Bone marrow (tissue), 2 donors: ENCODE measurements at regions not wholly inside any gene's neighbourhood (a gene's known extent, or its start where the extent isn't known, plus 50 kb on each side); places are given as distances from the start of the nearest gene placed in this dataset.

Experiments
- DNase-seq, 2 donors: peaks; one replicate each; lab custom pipeline; 2025; lab: John Stamatoyannopoulos, UW

DNA sequence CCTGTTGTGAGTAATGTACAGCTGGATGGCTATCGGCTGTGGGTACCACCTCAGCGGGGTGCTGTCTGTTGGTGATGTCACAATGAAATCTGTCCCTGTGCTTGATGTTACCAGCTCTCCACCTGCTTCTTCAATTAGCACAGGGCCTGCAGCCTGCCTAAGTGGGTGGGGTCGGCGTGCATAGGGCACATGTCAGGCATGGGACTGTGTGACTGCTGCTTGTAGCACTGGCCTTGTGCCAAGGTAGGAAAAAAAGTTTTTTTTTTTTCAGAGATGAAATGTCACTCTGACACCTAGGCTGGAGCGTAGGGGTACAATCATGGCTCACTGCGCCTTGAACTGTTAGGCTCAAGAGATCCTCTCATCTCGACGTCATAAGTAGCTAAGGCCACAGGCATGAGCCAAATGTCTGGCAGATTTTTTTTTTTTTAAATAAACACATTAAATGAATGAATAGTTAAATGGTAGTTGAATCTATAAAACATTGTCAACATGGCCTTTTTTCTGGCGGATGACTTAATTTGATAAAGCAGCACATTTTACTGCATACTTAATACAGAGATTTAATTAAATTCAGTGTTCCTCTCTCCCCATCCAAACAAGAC, 222.5 kb downstream of the NXNL2 start:
- DNase-seq, result no peak

DNA sequence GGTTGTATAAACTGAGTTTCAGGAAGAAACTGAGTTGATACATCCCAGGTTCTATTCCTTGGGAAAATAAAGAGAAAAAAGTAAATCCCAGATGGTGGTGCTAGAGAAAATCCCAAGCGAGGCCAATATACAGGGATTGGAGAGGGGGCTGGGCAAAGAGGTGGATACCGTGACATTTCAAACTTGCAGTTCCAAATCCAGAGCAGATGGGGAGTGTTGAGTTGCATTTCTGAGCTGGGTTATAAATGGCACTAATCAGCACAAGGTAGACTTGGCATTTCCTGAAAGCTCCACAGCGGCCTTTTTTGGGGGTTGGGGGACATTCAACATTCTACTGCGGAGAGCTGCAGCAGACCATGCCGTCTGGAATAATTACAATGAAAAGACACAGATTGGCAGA, 224.4 kb downstream of the NXNL2 start:
- DNase-seq, result no peak

DNA sequence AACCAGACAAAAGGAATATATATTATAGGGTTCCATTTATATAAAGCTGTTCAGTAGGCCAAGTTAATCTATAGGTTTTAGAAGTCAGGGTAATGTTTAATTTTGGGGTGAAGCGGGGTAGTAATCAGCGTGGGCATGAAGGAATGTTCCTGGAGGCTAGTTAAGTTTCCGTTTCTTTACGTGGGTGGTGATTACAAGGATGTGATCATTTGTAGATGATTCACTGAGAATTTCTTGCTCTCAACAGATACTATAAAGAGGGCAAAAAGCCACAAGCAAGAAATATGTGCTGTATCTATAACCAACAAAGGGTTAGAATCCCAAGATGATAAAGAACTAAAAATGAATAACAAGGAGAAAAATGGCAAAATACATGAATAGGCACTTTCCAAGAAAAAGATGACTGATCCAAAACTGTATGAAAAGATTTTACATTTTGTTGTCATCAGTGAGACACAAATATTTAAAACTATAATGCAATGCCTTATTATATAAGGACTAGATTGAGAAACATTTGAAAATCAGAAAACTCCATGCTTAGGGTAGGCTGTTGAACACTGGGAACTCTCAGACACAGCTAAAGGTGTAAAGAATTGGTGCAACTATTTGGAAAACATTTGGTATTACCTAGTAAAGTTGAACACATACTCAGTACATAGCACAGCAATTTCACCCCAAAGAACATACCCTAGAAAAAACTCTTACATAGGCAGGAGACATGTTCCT, 224.3 kb upstream of the S1PR3 start:
- no peak for DNase-seq

- no peak for DNase-seq
Observed at GRCh38 chr9:88767504-88767790, 223.8 kb upstream of the S1PR3 start.

DNA sequence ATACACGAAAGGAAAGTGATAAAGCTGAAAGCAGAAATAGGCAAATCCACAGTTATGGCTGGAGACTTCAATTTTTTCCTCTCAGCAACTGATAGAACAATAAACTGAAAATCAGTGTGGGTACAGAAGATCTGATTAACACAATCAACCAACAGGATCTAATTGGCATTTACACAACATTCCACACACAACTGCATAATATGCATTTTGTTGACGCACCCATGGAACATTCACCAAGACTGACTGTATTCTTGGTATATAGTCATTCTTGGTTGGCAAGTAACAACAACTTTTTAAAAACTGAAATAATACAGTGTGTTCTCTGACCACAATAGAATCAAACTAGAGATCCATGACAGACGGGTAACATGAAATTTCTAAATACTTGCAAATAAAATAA, 218.7 kb upstream of the S1PR3 start:
- DNase-seq, result no peak

DNA sequence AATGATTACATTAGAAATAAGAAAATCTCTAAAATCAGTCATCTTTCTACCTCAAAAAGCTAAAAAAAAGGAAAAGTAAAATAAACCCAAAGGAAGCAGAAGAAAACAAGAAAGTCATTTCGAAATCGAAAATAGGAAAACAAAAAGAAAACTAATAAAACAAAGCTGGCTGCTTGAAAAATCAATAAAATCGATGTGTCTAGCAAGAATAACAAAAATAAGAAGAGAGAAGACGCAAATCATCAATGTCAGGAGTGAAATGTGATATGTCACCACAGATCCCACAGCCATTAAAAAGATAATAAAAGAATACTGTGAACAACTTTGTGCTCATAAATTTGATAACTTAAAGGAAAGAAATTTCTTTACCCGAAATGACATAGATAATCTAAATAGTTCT, 218.1 kb upstream of the S1PR3 start:
- no peak for DNase-seq

DNA sequence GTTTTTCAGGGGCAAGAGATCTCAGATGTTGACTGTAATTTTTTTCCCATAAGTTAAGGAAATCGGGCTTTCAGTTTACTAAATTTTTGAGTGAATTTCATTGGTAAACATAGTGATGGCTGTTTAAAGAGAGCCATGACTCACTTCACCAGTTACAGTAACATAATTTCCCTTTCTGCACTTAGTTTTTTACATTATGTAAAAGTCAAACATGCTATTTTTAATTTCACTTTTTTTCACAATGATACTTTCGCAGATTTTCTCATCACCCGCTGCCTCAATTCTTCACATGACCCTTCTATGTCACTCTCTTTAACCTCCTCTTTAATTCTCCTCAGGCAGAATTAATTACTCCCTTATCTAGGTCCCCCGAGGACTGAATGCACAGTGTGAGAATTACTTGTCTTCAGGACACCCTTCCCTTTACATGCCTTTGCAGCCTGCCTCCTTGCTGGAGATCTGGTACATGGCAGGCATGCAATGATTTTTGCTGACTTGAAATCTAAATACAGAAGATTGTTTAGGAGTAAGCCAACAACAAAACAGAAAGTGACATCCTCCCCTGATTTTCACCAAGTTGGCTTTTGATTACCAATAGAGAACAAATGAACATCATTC, 217.5 kb upstream of the S1PR3 start:
- DNase-seq, result no peak

GRCh38 chr9:88775037-88775471, 216.2 kb upstream of the S1PR3 start:
- DNase-seq, result no peak

DNA sequence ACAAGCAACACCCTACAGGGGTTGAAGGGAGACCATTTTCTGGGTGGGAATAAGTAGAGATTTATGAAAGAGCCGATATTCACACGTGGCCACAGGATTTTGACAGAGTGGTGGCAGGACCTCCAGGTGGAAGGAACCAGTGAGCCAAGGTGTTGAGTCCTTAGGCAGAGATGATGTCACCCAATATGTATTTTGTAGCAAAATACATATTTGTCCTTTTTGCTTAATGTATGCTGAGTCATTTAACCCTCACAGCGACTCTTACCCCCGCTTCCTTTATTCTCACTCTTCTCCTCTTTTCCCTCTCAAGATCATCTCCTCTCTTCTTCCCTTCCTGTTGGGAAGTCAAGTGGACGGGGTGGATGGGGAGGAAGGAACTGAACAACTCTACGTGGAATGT, 215.7 kb upstream of the S1PR3 start:
- no peak for DNase-seq

- DNase-seq, result no peak
Observed at GRCh38 chr9:88775966-88776365, 215.3 kb upstream of the S1PR3 start.

GRCh38 chr9:88776717-88777497, 214.4 kb upstream of the S1PR3 start:
- no peak for DNase-seq

GRCh38 chr9:88777498-88778312, 213.6 kb upstream of the S1PR3 start:
- DNase-seq, result no peak

GRCh38 chr9:88781628-88782391, 209.5 kb upstream of the S1PR3 start:
- peak in 1 of 2 donors; percentile 48 for DNase-seq

- no peak for DNase-seq
Observed at GRCh38 chr9:88782931-88783710, 208.1 kb upstream of the S1PR3 start.

DNA sequence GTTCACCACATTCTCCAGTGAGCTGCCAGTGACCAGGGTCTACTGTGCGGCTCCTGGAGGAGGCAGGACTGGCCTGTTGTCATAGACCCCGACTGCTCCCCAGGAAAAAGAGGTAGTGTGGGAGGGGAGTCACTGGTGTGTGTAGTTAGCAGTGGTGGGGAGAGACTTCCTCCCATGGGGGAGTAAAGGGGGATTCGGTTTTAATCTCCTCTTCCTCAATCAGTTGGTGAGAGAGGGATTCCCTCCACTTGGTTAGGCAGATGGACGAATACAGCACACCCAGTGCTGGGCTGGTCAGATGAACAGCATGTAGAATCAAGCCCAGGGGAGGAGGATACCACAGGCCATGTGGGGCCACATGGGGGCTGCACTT, 207.6 kb upstream of the S1PR3 start:
- DNase-seq, result no peak

DNA sequence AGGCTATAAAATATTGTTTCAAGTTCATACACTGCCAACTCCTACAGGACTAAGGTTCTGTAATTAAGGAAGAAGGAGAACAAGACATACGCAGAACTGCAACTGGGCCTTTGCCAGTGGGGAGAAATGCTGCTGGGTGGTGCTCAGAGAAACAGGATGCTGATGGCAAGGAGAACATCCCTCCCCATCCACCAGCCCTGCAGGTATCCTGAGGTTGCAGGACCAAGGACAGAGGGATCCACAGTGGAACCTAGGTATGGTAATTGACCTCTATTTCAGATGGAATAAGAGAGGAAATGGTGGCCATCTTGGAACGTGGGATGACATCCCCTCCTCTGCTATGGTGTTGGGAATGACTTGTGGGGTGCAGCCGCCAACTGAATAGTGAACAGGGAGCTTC, 206.3 kb upstream of the S1PR3 start:
- no peak for DNase-seq

- DNase-seq, result no peak
Observed at GRCh38 chr9:88786291-88787079, 204.8 kb upstream of the S1PR3 start.

GRCh38 chr9:88789785-88790184, 201.5 kb upstream of the S1PR3 start:
- DNase-seq, result no peak

GRCh38 chr9:88791105-88791805, 200.0 kb upstream of the S1PR3 start:
- no peak for DNase-seq
